ENCODE measurements at regions not wholly inside any gene's neighbourhood (a gene's known extent, or its start where the extent isn't known, plus 50 kb on each side); places are given as distances from the start of the nearest gene placed in this dataset.

DNA sequence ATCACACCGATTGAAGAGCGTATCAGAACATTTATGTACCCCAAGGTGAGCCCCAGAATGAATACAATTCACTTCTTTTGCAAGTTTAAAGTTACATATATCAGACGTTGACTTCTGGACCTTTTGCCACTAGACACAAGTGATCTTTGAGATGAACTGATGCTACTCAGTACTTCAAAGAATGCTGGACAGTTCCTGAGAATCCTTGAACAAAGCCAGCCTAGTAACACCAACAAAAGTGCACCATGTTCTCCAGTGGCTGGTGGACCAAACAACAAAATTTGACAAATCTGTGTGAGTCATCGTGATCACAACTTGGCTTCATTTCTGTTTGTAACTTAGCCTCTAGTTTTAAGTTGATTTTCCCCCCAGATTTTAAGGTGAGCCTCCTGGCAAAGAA, 355.7 kb downstream of the SOX2 start:
- DNase-seq (ENCODE audit: low spot score) = no peak

DNA sequence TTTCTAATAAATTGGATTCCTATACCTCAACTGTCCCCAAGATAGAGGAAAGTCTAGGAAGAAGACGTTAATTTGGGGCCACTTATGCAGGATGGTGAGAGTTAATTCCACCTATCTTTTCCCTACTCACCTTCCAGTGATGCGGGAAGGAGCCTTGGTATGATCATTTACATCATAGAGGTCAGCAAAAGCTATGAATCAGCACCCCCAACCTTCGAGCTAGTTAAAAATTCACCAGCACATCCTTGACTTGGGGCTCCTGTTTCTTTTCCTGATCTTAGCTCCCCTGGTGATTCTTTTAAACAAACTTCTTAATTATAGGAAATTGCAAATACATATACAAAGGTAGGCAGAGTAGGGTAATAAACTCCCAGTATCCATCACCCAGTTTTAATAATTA, 366.6 kb downstream of the SOX2 start:
- DNase-seq (ENCODE audit: low spot score) = no peak

GRCh38 chr3:182078929-182079328, 367.2 kb downstream of the SOX2 start:
- DNase-seq (ENCODE audit: low spot score) = no peak

DNA sequence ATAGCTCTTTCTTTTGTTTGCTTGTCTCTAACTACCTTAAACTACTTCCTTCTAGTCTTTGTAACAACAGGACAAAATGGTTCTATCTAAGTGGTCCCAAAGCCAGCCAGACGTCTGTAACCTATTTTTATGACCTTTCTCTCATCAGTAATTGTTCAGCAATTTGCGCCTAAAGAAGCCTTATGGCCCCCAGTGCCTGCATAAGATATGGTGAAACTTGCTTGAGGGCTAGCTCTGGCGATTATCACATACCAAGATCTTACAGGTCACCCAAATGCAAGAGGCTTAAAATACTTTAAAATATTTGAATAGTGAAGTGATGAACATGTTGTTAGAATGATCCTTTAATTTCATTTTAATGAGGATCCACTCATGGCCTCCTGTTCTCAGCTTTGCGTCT, 369.4 kb downstream of the SOX2 start:
- no peak for DNase-seq (ENCODE audit: low spot score)

- DNase-seq (ENCODE audit: low spot score) = no peak
Observed at GRCh38 chr3:182083112-182083511, 371.4 kb downstream of the SOX2 start.

- DNase-seq (ENCODE audit: low spot score) = no peak
Observed at GRCh38 chr3:182092662-182093262, 381.0 kb downstream of the SOX2 start.

- DNase-seq (ENCODE audit: low spot score) = no peak
Observed at GRCh38 chr3:182094321-182094720, 382.6 kb downstream of the SOX2 start.

DNA sequence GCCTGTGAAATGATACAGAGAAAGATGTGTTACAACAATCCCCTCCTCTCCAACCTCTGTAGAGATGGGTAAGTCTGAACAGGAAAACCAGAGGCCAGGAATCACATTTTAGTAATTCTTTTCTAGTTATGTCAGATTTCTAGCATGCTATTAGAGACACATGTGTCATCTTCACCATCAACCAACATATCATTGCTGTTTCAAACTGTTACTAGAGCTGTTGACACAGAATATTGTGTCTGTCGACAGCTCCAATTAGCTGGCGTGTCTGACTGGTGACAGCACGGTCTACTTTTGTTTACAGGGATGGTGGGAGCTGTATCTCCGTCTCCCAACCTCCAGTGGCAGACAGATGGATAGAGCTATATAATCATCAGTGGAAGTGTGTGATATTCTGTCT, 393.2 kb downstream of the SOX2 start:
- no peak for DNase-seq (ENCODE audit: low spot score)

- peak; percentile 1 for DNase-seq (ENCODE audit: low spot score)
Observed at GRCh38 chr3:182105875-182106274, 394.1 kb downstream of the SOX2 start.

DNA sequence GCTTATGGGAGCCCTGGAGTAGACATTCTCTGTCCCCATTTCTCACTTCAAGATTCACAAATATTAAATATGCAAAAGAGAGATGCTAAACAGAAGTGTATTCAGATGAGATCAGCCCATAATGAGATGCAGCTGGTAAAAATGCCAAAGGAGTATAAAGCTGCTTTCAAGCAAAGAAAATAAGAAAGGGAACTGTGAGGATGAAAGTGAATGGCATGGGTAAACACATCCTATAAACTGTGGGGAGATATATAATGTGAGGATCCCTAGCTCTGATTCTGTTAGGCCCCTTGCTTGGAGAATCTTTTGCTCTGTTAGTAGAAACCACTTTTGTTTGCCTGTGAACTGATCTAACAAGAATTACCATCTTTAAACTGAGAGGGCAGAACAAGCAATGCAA, 396.6 kb downstream of the SOX2 start:
- no peak for DNase-seq (ENCODE audit: low spot score)

DNA sequence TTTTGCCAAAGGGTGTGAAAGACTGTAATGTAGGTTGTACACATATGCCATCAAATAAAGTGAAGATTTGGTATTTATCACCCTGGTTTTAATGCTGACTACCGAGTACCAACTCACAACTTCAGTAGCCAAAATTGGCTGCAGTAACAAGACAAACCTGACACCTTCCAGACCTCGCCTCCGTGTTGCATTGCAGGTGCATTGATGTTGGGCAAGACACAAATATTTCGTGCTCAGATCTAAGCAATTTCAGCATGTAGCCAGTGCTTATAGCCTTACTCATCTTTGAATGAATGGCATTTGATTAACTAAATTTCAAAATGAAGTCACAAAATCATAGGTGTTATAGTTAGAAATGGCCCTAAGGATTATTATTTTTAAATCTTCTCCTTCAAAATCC, 400.2 kb downstream of the SOX2 start:
- no peak for DNase-seq (ENCODE audit: low spot score)

DNA sequence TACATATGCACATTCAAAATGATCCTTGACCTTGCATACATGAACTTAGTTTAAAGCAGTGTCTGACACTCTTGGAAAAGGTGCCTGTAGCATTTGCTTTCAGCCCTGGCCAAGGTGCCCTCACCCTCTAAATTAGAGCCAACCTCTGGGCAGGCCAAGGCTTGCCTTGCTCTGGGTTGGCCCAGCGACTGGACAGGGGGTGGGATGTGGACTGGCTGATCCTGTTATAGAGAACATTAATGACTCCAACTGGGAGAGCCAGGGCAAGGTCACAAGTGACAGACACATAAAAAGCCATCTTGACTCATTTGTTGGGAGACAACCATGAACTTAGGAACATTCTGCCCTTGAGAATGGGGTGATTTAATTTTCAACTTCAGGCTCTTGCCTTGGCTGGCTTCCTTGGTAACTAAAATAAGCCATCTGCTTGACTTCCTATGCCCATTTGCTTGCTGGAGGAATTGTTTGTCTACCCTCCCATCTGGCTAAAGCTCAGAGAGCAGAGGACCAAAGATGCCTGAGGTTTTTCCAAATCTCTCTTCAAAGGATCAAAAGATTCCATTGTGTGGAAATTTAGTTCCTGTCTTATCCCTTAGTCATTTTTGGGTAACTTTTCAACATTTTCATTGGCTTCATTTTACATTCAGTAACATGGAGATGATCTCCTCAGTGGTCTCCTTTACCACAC, 403.7 kb downstream of the SOX2 start:
- DNase-seq (ENCODE audit: low spot score) = no peak

DNA sequence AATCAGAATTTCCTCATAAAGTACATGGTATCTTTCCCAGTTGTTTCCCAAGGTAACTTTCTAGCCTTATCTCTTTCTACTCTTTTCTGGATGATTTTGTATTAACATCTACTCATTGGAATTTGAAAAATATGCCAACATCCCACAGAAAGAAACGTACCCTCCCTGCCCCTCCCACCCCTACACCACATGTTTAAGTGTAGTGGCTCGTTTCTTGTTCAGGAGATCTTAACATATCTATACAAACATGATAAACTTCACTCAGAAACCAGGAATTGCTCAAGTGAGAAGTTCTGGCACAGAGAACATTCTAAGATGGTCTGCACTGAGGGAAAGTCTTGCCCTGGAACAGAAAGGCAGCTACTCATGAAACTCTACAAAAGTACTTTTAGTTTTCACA, 404.7 kb downstream of the SOX2 start:
- no peak for DNase-seq (ENCODE audit: low spot score)

DNA sequence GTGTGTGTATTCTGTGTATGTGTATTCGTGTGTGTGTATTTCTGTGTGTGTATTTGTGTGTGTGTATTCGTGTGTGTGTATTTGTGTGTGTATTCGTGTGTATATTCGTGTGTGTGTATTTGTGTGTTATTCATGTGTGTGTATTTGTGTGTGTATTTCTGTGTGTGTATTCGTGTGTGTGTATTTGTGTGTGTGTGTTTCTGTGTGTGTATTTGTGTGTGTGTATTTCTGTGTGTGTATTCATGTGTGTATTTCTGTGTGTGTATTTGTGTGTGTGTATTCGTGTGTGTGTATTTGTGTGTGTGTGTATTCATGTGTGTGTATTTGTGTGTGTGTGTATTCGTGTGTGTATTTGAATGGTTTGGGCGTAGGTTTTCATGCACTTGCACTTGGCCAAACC, 405.4 kb downstream of the SOX2 start:
- no peak for DNase-seq (ENCODE audit: low spot score)

GRCh38 chr3:182117583-182117982, 405.9 kb downstream of the SOX2 start:
- no peak for DNase-seq (ENCODE audit: low spot score)

- DNase-seq (ENCODE audit: low spot score) = no peak
Observed at GRCh38 chr3:182118066-182118465, 406.3 kb downstream of the SOX2 start.

GRCh38 chr3:182121401-182121800, 409.7 kb downstream of the SOX2 start:
- DNase-seq (ENCODE audit: low spot score) = no peak

DNA sequence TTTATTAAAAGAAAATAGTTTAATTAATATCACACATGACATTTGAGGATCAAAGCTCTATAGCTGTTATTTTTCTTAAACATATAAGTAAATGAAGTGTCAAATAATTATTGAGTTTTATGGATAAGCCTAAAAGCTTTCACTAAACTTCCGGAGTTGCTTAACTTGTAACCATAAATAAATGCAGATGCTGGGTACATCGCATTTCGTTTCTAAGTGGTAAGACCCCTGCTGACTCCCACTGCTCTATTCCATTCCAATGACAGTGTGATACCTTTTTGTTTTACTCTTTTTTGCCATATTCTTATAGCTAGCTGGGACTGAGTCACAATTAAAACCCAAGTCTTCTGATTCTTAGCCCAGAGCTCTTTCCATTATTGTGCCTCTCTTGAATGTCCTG, 411.1 kb downstream of the SOX2 start:
- DNase-seq (ENCODE audit: low spot score) = no peak

DNA sequence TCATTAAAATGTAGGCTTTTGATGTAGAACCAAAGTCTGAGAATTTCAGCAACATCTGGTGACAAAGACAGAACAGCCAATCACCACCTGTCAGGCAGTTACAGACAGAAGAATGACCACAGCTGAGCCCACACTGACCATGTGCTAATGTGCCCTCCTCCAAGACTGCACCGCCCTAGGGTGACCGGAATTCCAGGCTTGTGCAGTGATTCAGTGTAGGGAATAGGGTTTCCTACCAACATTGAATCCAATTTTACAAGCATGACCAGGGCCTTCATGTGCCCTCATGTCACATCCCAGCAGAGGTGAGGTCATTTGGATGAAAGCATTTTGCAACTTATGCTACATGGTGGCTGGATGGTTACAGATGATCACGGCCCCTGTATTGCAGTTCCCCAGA, 412.5 kb downstream of the SOX2 start:
- DNase-seq (ENCODE audit: low spot score) = no peak

- DNase-seq (ENCODE audit: low spot score) = no peak
Observed at GRCh38 chr3:182124716-182125115, 413.0 kb downstream of the SOX2 start.

DNA sequence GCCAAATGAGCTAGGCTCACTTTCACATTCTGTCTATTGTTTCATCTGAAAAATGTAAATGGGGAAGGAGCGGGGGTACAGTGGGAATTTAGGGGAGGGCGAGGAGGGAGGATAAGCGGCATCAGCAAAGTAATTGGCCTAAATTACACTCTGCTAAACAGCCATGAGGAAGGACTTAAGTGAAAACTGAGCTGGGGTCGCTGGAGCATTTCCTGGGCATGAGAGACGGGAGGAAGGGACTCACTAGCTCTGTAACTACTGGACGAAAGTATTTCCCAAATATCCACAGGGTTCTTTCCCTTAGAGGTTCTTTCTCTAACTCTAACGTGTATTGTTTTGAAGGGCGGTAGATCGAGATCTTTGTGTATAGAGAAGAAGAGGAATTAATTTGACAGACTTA, 418.0 kb downstream of the SOX2 start:
- no peak for DNase-seq (ENCODE audit: low spot score)

DNA sequence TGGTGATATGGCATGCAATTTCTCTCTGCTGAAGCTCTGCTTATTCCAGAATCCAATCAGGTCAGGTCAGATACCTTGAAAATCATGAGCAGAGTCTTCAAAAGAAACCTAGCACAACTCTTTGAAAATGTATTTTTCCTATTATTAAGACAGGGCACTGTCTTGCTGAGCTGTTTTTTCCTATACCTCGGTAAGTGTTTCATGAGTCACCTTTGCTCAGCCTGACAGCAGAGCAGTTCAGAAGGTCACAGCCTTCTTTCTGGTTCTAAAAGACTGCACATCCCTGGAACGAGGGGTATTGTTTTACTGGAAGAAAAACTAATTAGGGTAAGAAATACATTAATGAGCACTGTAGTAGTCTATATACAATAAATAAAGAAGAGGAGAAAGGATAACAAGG, 422.0 kb downstream of the SOX2 start:
- no peak for DNase-seq (ENCODE audit: low spot score)

GRCh38 chr3:182135056-182135455, 423.3 kb downstream of the SOX2 start:
- DNase-seq (ENCODE audit: low spot score) = no peak
